GM12865 (cell line): ENCODE measurements at regions not wholly inside any gene's neighbourhood (a gene's known extent, or its start where the extent isn't known, plus 50 kb on each side); places are given as distances from the start of the nearest gene placed in this dataset.

Experiments used
- DNase-seq: peaks from one replicate; pipeline ENCODE4 v3.0.0; 2010; ENCODE audit warnings: low read depth
- H3K4me3 ChIP-seq: 2 replicates; pipeline ENCODE4 v1.5.1; 2011; ENCODE audit warnings: mild to moderate bottlenecking, low read depth, low read length, control low read depth
- CTCF ChIP-seq: IDR thresholded peaks from 2 replicates; pipeline ENCODE4 v1.5.1; 2011; ENCODE audit warnings: low read length, control low read depth, low read depth, inconsistent platforms; ENCODE audit not compliant: insufficient read depth; ENCODE audit errors: missing control alignments

GRCh38 chr7:47102331-47102841 lies 479.5 kb downstream of the TNS3 start:
- DNase-seq, result no peak
- no peak overlapping the region for H3K4me3 ChIP-seq
- TF ChIP-seq CTCF, result no peak

- H3K4me3 ChIP-seq, result no peak overlapping the region
- peak; percentile 18 for DNase-seq
- TF ChIP-seq CTCF, result peak; percentile 45
These were observed 481.0 kb downstream of the TNS3 start for GRCh38 chr7:47100817-47101435.

GRCh38 chr7:47100148-47100816 lies 481.6 kb downstream of the TNS3 start:
- no peak for TF ChIP-seq CTCF
- no peak overlapping the region for H3K4me3 ChIP-seq
- DNase-seq, result no peak

- no peak for TF ChIP-seq CTCF
- no peak overlapping the region for H3K4me3 ChIP-seq
- DNase-seq, result no peak
These were observed 484.5 kb downstream of the TNS3 start for GRCh38 chr7:47097431-47097830.

GRCh38 chr7:47095946-47096345 lies 486.0 kb downstream of the TNS3 start:
- H3K4me3 ChIP-seq, result no peak overlapping the region
- DNase-seq, result no peak
- TF ChIP-seq CTCF, result no peak

- no peak overlapping the region for H3K4me3 ChIP-seq
- TF ChIP-seq CTCF, result no peak
- DNase-seq, result no peak
These were observed 487.4 kb downstream of the TNS3 start for GRCh38 chr7:47094462-47094861.
